Spinal cord (tissue), 9 donors: ENCODE measurements at regions not wholly inside any gene's neighbourhood (a gene's known extent, or its start where the extent isn't known, plus 50 kb on each side); places are given as distances from the start of the nearest gene placed in this dataset.

Source experiments
- DNase-seq, 6 donors: peaks; one replicate each; pipeline versions ENCODE4 v3.0.0 to v3.0.0-alpha.2; 2013 to 2015; ENCODE audit warnings: low spot score in 6 of 6, low read depth in 4 of 6
- H3K27ac ChIP-seq: one replicate; pipeline ENCODE4 v1.5.1; 2013; ENCODE audit warnings: low read depth, low read length, control low read depth
- H3K27me3 ChIP-seq: one replicate; pipeline ENCODE4 v1.6.1; 2013; ENCODE audit warnings: low read length; ENCODE audit not compliant: control insufficient read depth, insufficient read depth
- H3K36me3 ChIP-seq: one replicate; pipeline ENCODE4 v1.6.1; 2013; ENCODE audit warnings: low read length; ENCODE audit not compliant: control insufficient read depth, insufficient read depth
- H3K4me1 ChIP-seq: one replicate; pipeline ENCODE4 v1.6.1; 2013; ENCODE audit warnings: low read length; ENCODE audit not compliant: control insufficient read depth, insufficient read depth
- H3K4me3 ChIP-seq: one replicate; pipeline ENCODE4 v1.5.1; 2013; ENCODE audit warnings: low read depth, low read length, control low read depth
- H3K9me3 ChIP-seq: one replicate; pipeline ENCODE4 v1.6.1; 2013; ENCODE audit warnings: low read length; ENCODE audit not compliant: control insufficient read depth, insufficient read depth
- WGBS: methylation state at CpG from one replicate; pipeline ENCODE4 v1.1.5; 2013; ENCODE audit warnings: missing lambda C conversion rate; ENCODE audit not compliant: insufficient coverage; 5-methylcytosine and 5-hydroxymethylcytosine counted together
- donor health status: healthy.

- H3K27ac ChIP-seq: no peak overlapping the region
- no peak for DNase-seq
- H3K36me3 ChIP-seq: no peaks in the 10 kb centered on the region
- H3K4me1 ChIP-seq: no peaks in the 10 kb centered on the region
- H3K4me3 ChIP-seq: no peak overlapping the region
- H3K27me3 ChIP-seq: no peaks in the 10 kb centered on the region
- H3K9me3 ChIP-seq: no peaks in the 10 kb centered on the region
- WGBS: 100% methylated on average over 4 of the region's 5 CpGs
Observed at GRCh38 chr20:52532674-52533073, 341.1 kb upstream of the ZFP64 start.

GRCh38 chr20:52530571-52530970 is 339.0 kb upstream of the ZFP64 start:
- no peak overlapping the region for H3K4me3 ChIP-seq
- no peaks in the 10 kb centered on the region for H3K27me3 ChIP-seq
- H3K27ac ChIP-seq: no peak overlapping the region
- WGBS: no CpG with 5 or more reads among the region's 1 CpG
- H3K4me1 ChIP-seq: no peaks in the 10 kb centered on the region
- no peaks in the 10 kb centered on the region for H3K36me3 ChIP-seq
- peak in 2 of 6 donors; percentile 26 to 42 for DNase-seq
- H3K9me3 ChIP-seq: no peaks in the 10 kb centered on the region

- 90% methylated on average over 2 of the region's 7 CpGs for WGBS
- Histone ChIP-seq H3K27ac (no peak overlapping the region), H3K4me3 (no peak overlapping the region), H3K9me3 (no peaks in the 10 kb centered on the region), H3K4me1 (no peaks in the 10 kb centered on the region), H3K36me3 (no peaks in the 10 kb centered on the region), H3K27me3 (no peaks in the 10 kb centered on the region)
- DNase-seq: no peak
Observed at GRCh38 chr20:52529826-52530225, 338.2 kb upstream of the ZFP64 start.

- 100% methylated on average over 1 of the region's 2 CpGs for WGBS
- H3K9me3 ChIP-seq: peaks cover 4% of the 10 kb centered on the region
- no peaks in the 10 kb centered on the region for H3K27me3 ChIP-seq
- H3K4me1 ChIP-seq: no peaks in the 10 kb centered on the region
- H3K36me3 ChIP-seq: no peaks in the 10 kb centered on the region
- H3K27ac ChIP-seq: no peak overlapping the region
- H3K4me3 ChIP-seq: no peak overlapping the region
- no peak for DNase-seq
Observed at GRCh38 chr20:52524861-52525260, 333.3 kb upstream of the ZFP64 start.

- H3K4me1 ChIP-seq: no peaks in the 10 kb centered on the region
- H3K27ac ChIP-seq: no peak overlapping the region
- no peak overlapping the region for H3K4me3 ChIP-seq
- H3K36me3 ChIP-seq: no peaks in the 10 kb centered on the region
- peaks cover 4% of the 10 kb centered on the region for H3K9me3 ChIP-seq
- H3K27me3 ChIP-seq: no peaks in the 10 kb centered on the region
- no peak for DNase-seq
- no CpG with 5 or more reads among the region's 3 CpGs for WGBS
Observed at GRCh38 chr20:52518735-52519134, 327.2 kb upstream of the ZFP64 start.

GRCh38 chr20:52515877-52516276 is 324.3 kb upstream of the ZFP64 start:
- DNase-seq: no peak

GRCh38 chr20:52500157-52500556 is 308.6 kb upstream of the ZFP64 start:
- H3K36me3 ChIP-seq: no peaks in the 10 kb centered on the region
- DNase-seq: peak in 4 of 6 donors; percentile 35 to 82 (median 59)
- WGBS: 30% methylated on average over 2 of the region's 4 CpGs
- no peaks in the 10 kb centered on the region for H3K9me3 ChIP-seq
- H3K27ac ChIP-seq: no peak overlapping the region
- H3K4me1 ChIP-seq: no peaks in the 10 kb centered on the region
- no peak overlapping the region for H3K4me3 ChIP-seq
- no peaks in the 10 kb centered on the region for H3K27me3 ChIP-seq

More at GRCh38 chr20:52515877-52516276, 324.3 kb upstream of the ZFP64 start:
- no peak overlapping the region for H3K4me3 ChIP-seq
- no peaks in the 10 kb centered on the region for H3K4me1 ChIP-seq
- H3K27me3 ChIP-seq: no peaks in the 10 kb centered on the region
- H3K36me3 ChIP-seq: no peaks in the 10 kb centered on the region
- WGBS: 93% methylated on average over 2 of the region's 2 CpGs
- H3K9me3 ChIP-seq: peaks cover 3% of the 10 kb centered on the region
- H3K27ac ChIP-seq: no peak overlapping the region

GRCh38 chr20:52497731-52498130 is 306.2 kb upstream of the ZFP64 start:
- no peak overlapping the region for H3K4me3 ChIP-seq
- 100% methylated on average over 3 of the region's 3 CpGs for WGBS
- H3K27ac ChIP-seq: no peak overlapping the region
- DNase-seq: no peak
- no peaks in the 10 kb centered on the region for H3K36me3 ChIP-seq
- H3K9me3 ChIP-seq: no peaks in the 10 kb centered on the region
- no peaks in the 10 kb centered on the region for H3K27me3 ChIP-seq
- peaks cover 3% of the 10 kb centered on the region for H3K4me1 ChIP-seq

GRCh38 chr20:52496191-52496590 is 304.6 kb upstream of the ZFP64 start:
- no peaks in the 10 kb centered on the region for H3K27me3 ChIP-seq
- no peaks in the 10 kb centered on the region for H3K9me3 ChIP-seq
- H3K4me3 ChIP-seq: no peak overlapping the region
- peaks cover 3% of the 10 kb centered on the region for H3K4me1 ChIP-seq
- no peak overlapping the region for H3K27ac ChIP-seq
- no peak for DNase-seq
- WGBS: 100% methylated on average over 1 of the region's 3 CpGs
- no peaks in the 10 kb centered on the region for H3K36me3 ChIP-seq

- WGBS: no CpG with 5 or more reads among the region's 13 CpGs
- Histone ChIP-seq H3K27me3 (no peaks in the 10 kb centered on the region), H3K4me1 (peaks cover 3% of the 10 kb centered on the region), H3K9me3 (no peaks in the 10 kb centered on the region), H3K36me3 (no peaks in the 10 kb centered on the region), H3K27ac (no peak overlapping the region), H3K4me3 (no peak overlapping the region)
- DNase-seq: peak in 1 of 6 donors; percentile 66
Observed at GRCh38 chr20:52494244-52494643, 302.7 kb upstream of the ZFP64 start.
